D721Med (cell line): ENCODE measurements at regions not wholly inside any gene's neighbourhood (a gene's known extent, or its start where the extent isn't known, plus 50 kb on each side); places are given as distances from the start of the nearest gene placed in this dataset.

Experiments
- DNase-seq: peaks from one replicate; pipeline ENCODE4 v3.0.0; 2011; ENCODE audit warnings: low spot score; ENCODE audit not compliant: insufficient read length
- FAIRE-seq: peaks from 2 replicates; lab custom pipeline; 2011; peaks lifted over from hg19 to GRCh38; lab: Jason Lieb, UNC
- TF ChIP-seq, protein P1 (sequence below): IDR thresholded peaks from 2 replicates; pipeline ENCODE4 v1.5.1; 2012; ENCODE audit warnings: mild to moderate bottlenecking, control low read depth; ENCODE audit not compliant: insufficient read depth; ENCODE audit errors: missing control alignments

- DNase-seq (no peak), FAIRE-seq (no peak)
- TF ChIP-seq, protein P1, sequence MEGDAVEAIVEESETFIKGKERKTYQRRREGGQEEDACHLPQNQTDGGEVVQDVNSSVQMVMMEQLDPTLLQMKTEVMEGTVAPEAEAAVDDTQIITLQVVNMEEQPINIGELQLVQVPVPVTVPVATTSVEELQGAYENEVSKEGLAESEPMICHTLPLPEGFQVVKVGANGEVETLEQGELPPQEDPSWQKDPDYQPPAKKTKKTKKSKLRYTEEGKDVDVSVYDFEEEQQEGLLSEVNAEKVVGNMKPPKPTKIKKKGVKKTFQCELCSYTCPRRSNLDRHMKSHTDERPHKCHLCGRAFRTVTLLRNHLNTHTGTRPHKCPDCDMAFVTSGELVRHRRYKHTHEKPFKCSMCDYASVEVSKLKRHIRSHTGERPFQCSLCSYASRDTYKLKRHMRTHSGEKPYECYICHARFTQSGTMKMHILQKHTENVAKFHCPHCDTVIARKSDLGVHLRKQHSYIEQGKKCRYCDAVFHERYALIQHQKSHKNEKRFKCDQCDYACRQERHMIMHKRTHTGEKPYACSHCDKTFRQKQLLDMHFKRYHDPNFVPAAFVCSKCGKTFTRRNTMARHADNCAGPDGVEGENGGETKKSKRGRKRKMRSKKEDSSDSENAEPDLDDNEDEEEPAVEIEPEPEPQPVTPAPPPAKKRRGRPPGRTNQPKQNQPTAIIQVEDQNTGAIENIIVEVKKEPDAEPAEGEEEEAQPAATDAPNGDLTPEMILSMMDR = no peak
These were observed 319.4 kb downstream of the TLR4 start for GRCh38 chr9:118023644-118024043.

DNA sequence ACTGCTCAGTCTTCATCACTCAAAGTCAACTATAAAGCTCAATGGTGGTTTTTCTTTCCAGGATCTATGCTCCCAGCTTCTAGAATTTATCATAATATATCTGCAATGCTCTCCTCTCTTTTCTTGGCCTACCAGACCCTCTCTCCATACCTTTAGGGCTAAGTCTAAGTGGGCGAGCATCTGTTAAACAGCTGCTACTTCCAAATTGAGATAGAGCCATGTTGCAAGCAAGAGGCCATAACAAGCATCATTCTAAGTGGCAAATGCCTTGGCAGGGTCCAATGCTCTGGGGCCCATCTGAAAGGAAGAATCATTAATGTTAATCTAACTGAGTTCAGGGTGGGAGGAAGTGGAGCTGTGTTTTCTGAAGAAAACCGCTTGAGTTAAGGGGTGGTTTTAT, 324.0 kb downstream of the TLR4 start:
- FAIRE-seq (no peak), DNase-seq (no peak)
- TF ChIP-seq, protein P1 = no peak

GRCh38 chr9:118029425-118029824, 325.2 kb downstream of the TLR4 start:
- FAIRE-seq = no peak
- TF ChIP-seq, protein P1 = no peak
- no peak for DNase-seq

GRCh38 chr9:118034701-118035100, 330.5 kb downstream of the TLR4 start:
- TF ChIP-seq, protein P1 = no peak
- DNase-seq (no peak), FAIRE-seq (no peak)

DNA sequence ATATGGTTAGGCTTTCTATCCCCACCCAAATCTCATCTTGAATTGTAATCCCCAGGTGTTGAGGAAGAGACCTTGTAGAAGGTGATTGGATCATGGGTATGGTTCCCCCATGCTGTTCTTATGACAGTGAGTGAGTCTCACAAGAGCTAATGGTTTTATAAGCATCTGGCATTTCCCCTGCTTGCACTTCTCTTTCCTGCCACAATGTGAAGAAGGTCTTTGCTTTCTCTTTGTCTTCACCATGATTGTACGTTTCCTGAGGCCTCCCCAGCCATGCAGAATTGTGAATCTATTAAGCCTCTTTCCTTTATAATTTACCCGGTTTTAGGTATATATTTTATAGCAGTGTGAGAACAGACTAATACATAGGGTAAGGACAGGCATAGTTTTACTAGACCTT, 334.5 kb downstream of the TLR4 start:
- FAIRE-seq = no peak
- TF ChIP-seq, protein P1 = no peak
- no peak for DNase-seq

GRCh38 chr9:118058227-118058626, 354.0 kb downstream of the TLR4 start:
- FAIRE-seq (no peak), DNase-seq (no peak)
- TF ChIP-seq, protein P1 = no peak

GRCh38 chr9:118059484-118060278, 355.5 kb downstream of the TLR4 start:
- DNase-seq (no peak), FAIRE-seq (no peak)

More at GRCh38 chr9:118059484-118060278, 355.5 kb downstream of the TLR4 start:
- TF ChIP-seq, protein P1 = no peak
